ENCODE measurements at regions not wholly inside any gene's neighbourhood (a gene's known extent, or its start where the extent isn't known, plus 50 kb on each side); places are given as distances from the start of the nearest gene placed in this dataset.

DNA sequence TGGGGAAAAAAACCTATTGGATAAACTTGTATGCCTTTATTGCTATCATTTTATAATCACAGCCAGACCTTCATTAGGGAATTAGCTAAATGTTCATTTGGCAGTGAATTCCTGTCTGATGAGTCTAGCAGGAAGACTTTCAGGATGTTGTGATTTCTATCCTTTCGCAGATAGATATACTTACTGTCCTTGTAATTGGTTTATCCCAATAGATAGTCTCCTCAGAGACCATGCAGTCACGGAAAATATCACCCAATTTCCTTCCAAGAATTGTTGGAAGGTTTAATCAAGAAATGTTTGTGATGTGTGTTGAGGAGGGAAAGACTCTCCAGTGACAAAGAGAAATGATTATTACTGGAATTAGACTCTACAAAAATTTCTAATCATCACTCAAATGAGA, 1937.9 kb upstream of the WWC1 start:
- Mint-ChIP-seq H3K27me3 (no peaks in the 10 kb centered on the region), H3K4me3 (no peak overlapping the region), H3K9me3 (ENCODE audit: insufficient read depth) (peaks cover 6% of the 10 kb centered on the region), H3K27ac (no peak overlapping the region), H3K4me1 (no peaks in the 10 kb centered on the region)
- WGBS (ENCODE audit: insufficient coverage): no CpG with 5 or more reads among the region's 2 CpGs
- H2AFZ ChIP-seq (ENCODE audit: insufficient read depth, low read depth, low read length, poor library complexity, severe bottlenecking): no peak overlapping the region
- intact Hi-C loops (cut with micrococcal nuclease): no loop called here
- no peaks in the 10 kb centered on the region for H3K4me1 ChIP-seq (ENCODE audit: control insufficient read depth in 2 of 2, insufficient read depth in 2 of 2, low read length in 2 of 2)
- H3K27me3 ChIP-seq (replicated peaks in 1 of 4; ENCODE audit: control extremely low read depth in 1 of 4, control insufficient read depth in 3 of 4, insufficient read depth in 4 of 4, low read length in 3 of 4): no peaks in the 10 kb centered on the region
- no peaks in the 10 kb centered on the region for H3K36me3 ChIP-seq (replicated peaks in 1 of 2; ENCODE audit: control extremely low read depth in 1 of 2, control insufficient read depth in 1 of 2, extremely low read depth in 1 of 2, insufficient read depth in 2 of 2, low read length in 1 of 2)
- DNase-seq (no peak), ATAC-seq (ENCODE audit: low read depth) (no peak)
- H3K9me3 ChIP-seq (ENCODE audit: control extremely low read depth in 1 of 3, control insufficient read depth in 2 of 3, insufficient read depth in 1 of 3, low read length in 2 of 3): peaks cover 0 to 3% (median 0%) of the 10 kb centered on the region in 3 donors
- no peaks in the 10 kb centered on the region for H3K79me2 ChIP-seq (ENCODE audit: control insufficient read depth, insufficient read depth, low read length)
- H3K27ac ChIP-seq (ENCODE audit: low read length in 2 of 2): no peak overlapping the region
- no peak for TF ChIP-seq EZH2 (IDR thresholded peaks at IDR 0.05; ENCODE audit: borderline replicate concordance, insufficient read depth, low read depth, low read length, poor library complexity, severe bottlenecking)
- TF ChIP-seq, protein P1, sequence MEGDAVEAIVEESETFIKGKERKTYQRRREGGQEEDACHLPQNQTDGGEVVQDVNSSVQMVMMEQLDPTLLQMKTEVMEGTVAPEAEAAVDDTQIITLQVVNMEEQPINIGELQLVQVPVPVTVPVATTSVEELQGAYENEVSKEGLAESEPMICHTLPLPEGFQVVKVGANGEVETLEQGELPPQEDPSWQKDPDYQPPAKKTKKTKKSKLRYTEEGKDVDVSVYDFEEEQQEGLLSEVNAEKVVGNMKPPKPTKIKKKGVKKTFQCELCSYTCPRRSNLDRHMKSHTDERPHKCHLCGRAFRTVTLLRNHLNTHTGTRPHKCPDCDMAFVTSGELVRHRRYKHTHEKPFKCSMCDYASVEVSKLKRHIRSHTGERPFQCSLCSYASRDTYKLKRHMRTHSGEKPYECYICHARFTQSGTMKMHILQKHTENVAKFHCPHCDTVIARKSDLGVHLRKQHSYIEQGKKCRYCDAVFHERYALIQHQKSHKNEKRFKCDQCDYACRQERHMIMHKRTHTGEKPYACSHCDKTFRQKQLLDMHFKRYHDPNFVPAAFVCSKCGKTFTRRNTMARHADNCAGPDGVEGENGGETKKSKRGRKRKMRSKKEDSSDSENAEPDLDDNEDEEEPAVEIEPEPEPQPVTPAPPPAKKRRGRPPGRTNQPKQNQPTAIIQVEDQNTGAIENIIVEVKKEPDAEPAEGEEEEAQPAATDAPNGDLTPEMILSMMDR (IDR thresholded peaks at IDR 0.05): no peak
- ChIA-PET POLR2A (no interaction called here), CTCF (no interaction called here)
- no peak overlapping the region for H3K9ac ChIP-seq (ENCODE audit: low read length)
- H3K4me2 ChIP-seq (replicated peaks; ENCODE audit: low read depth, low read length, poor library complexity, severe bottlenecking): no peak overlapping the region
- H3K4me3 ChIP-seq (ENCODE audit: control extremely low read depth in 1 of 5, extremely low read depth in 1 of 5, insufficient read depth in 1 of 5, low read depth in 2 of 5, low read length in 4 of 5): no peak overlapping the region
- no peaks in the 10 kb centered on the region for H4K20me1 ChIP-seq (ENCODE audit: control insufficient read depth, insufficient read depth, low read length, poor library complexity, severe bottlenecking)

- H3K9me3 ChIP-seq (ENCODE audit: control extremely low read depth in 1 of 3, control insufficient read depth in 2 of 3, insufficient read depth in 1 of 3, low read length in 2 of 3): peaks cover 0 to 3% (median 0%) of the 10 kb centered on the region in 3 donors
- intact Hi-C loops (cut with micrococcal nuclease): no loop called here
Measured at GRCh38 chr5:166354332-166354731, 1937.1 kb upstream of the WWC1 start.

More at GRCh38 chr5:166354332-166354731, 1937.1 kb upstream of the WWC1 start:
- DNase-seq: no peak
- Histone ChIP-seq H4K20me1 (ENCODE audit: control insufficient read depth, insufficient read depth, low read length, poor library complexity, severe bottlenecking) (no peaks in the 10 kb centered on the region), H3K27me3 (replicated peaks in 1 of 4; ENCODE audit: control extremely low read depth in 1 of 4, control insufficient read depth in 3 of 4, insufficient read depth in 4 of 4, low read length in 3 of 4) (no peaks in the 10 kb centered on the region), H3K4me1 (ENCODE audit: control insufficient read depth in 2 of 2, insufficient read depth in 2 of 2, low read length in 2 of 2) (no peaks in the 10 kb centered on the region), H3K4me2 (replicated peaks; ENCODE audit: low read depth, low read length, poor library complexity, severe bottlenecking) (no peak overlapping the region), H3K9ac (ENCODE audit: low read length) (no peak overlapping the region), H3K79me2 (ENCODE audit: control insufficient read depth, insufficient read depth, low read length) (no peaks in the 10 kb centered on the region), H3K36me3 (replicated peaks in 1 of 2; ENCODE audit: control extremely low read depth in 1 of 2, control insufficient read depth in 1 of 2, extremely low read depth in 1 of 2, insufficient read depth in 2 of 2, low read length in 1 of 2) (no peaks in the 10 kb centered on the region), H3K27ac (ENCODE audit: low read length in 2 of 2) (no peak overlapping the region), H3K4me3 (ENCODE audit: control extremely low read depth in 1 of 5, extremely low read depth in 1 of 5, insufficient read depth in 1 of 5, low read depth in 2 of 5, low read length in 4 of 5) (no peak overlapping the region), H2AFZ (ENCODE audit: insufficient read depth, low read depth, low read length, poor library complexity, severe bottlenecking) (no peak overlapping the region)
- POLR2A ChIA-PET: no interaction called here
- Mint-ChIP-seq H3K9me3 (ENCODE audit: insufficient read depth) (peaks cover 5% of the 10 kb centered on the region), H3K27ac (no peak overlapping the region), H3K4me1 (no peaks in the 10 kb centered on the region), H3K27me3 (no peaks in the 10 kb centered on the region), H3K4me3 (no peak overlapping the region)
- WGBS (ENCODE audit: insufficient coverage): no CpG with 5 or more reads among the region's 1 CpG
- ATAC-seq (ENCODE audit: low read depth): no peak
- TF ChIP-seq, protein P1 (IDR thresholded peaks at IDR 0.05): no peak
- TF ChIP-seq EZH2 (IDR thresholded peaks at IDR 0.05; ENCODE audit: borderline replicate concordance, insufficient read depth, low read depth, low read length, poor library complexity, severe bottlenecking): no peak
- CTCF ChIA-PET: no interaction called here
